Muscle layer of duodenum (tissue), 2 donors: ENCODE measurements at regions not wholly inside any gene's neighbourhood (a gene's known extent, or its start where the extent isn't known, plus 50 kb on each side); places are given as distances from the start of the nearest gene placed in this dataset.

Source experiments
- H3K27ac ChIP-seq: one replicate; pipeline ENCODE4 v1.7.0; 2013; ENCODE audit warnings: mild to moderate bottlenecking, low read length
- H3K27me3 ChIP-seq: one replicate; pipeline ENCODE4 v1.7.0; 2013; ENCODE audit warnings: low read depth, mild to moderate bottlenecking, control low read depth, low read length
- H3K36me3 ChIP-seq, 2 donors: one replicate each; pipeline ENCODE4 v1.7.0; 2013; ENCODE audit warnings: low read length in 2 of 2, control low read depth in 1 of 2, mild to moderate bottlenecking in 1 of 2; ENCODE audit not compliant: insufficient read depth in 2 of 2, control insufficient read depth in 1 of 2
- H3K4me1 ChIP-seq, 2 donors: one replicate each; pipeline ENCODE4 v1.7.0; 2013; ENCODE audit warnings: low read length in 2 of 2, mild to moderate bottlenecking in 2 of 2, control low read depth in 1 of 2, moderate library complexity in 1 of 2; ENCODE audit not compliant: insufficient read depth in 2 of 2, control insufficient read depth in 1 of 2
- H3K4me3 ChIP-seq, 2 donors: one replicate each; pipeline ENCODE4 v1.7.0; 2013; ENCODE audit warnings: low read length in 2 of 2, low read depth in 1 of 2, mild to moderate bottlenecking in 1 of 2
- H3K9me3 ChIP-seq, 2 donors: one replicate each; pipeline ENCODE4 v1.7.0; 2013; ENCODE audit warnings: low read length in 2 of 2, control low read depth in 1 of 2, mild to moderate bottlenecking in 1 of 2; ENCODE audit not compliant: control insufficient read depth in 1 of 2
- donor health status: healthy.

- H3K27me3 ChIP-seq: no peaks in the 10 kb centered on the region
Observed at GRCh38 chr11:45067966-45068365, 78.5 kb upstream of the PRDM11 start.

GRCh38 chr11:45071232-45071631 lies 75.2 kb upstream of the PRDM11 start:
- Histone ChIP-seq H3K4me3 (no peak overlapping the region), H3K36me3 (no peaks in the 10 kb centered on the region), H3K9me3 (peaks cover 0 to 5% of the 10 kb centered on the region in 2 donors), H3K4me1 (no peaks in the 10 kb centered on the region), H3K27ac (no peak overlapping the region), H3K27me3 (no peaks in the 10 kb centered on the region)

More at GRCh38 chr11:45067966-45068365, 78.5 kb upstream of the PRDM11 start:
- H3K4me3 ChIP-seq: no peak overlapping the region
- H3K27ac ChIP-seq: no peak overlapping the region
- no peaks in the 10 kb centered on the region for H3K36me3 ChIP-seq
- peaks cover 7 to 18% of the 10 kb centered on the region in 2 donors for H3K9me3 ChIP-seq
- no peaks in the 10 kb centered on the region for H3K4me1 ChIP-seq

- H3K4me1 ChIP-seq: peaks cover 0 to 7% of the 10 kb centered on the region in 2 donors
- H3K27me3 ChIP-seq: no peaks in the 10 kb centered on the region
- no peaks in the 10 kb centered on the region for H3K36me3 ChIP-seq
- no peak overlapping the region for H3K27ac ChIP-seq
- no peak overlapping the region for H3K4me3 ChIP-seq
- H3K9me3 ChIP-seq: no peaks in the 10 kb centered on the region
Observed at GRCh38 chr11:45073685-45074141, 72.7 kb upstream of the PRDM11 start.

GRCh38 chr11:45075519-45075918 lies 70.9 kb upstream of the PRDM11 start:
- H3K27me3 ChIP-seq: no peaks in the 10 kb centered on the region
- no peaks in the 10 kb centered on the region for H3K36me3 ChIP-seq
- no peaks in the 10 kb centered on the region for H3K9me3 ChIP-seq
- no peak overlapping the region for H3K27ac ChIP-seq
- peaks cover 12 to 25% of the 10 kb centered on the region in 2 donors for H3K4me1 ChIP-seq
- no peak overlapping the region for H3K4me3 ChIP-seq

GRCh38 chr11:45075952-45076351 lies 70.5 kb upstream of the PRDM11 start:
- no peaks in the 10 kb centered on the region for H3K9me3 ChIP-seq
- no peaks in the 10 kb centered on the region for H3K36me3 ChIP-seq
- H3K4me1 ChIP-seq: peaks cover 15 to 27% of the 10 kb centered on the region in 2 donors
- H3K27me3 ChIP-seq: no peaks in the 10 kb centered on the region
- no peak overlapping the region for H3K4me3 ChIP-seq
- no peak overlapping the region for H3K27ac ChIP-seq

- no peak overlapping the region for H3K4me3 ChIP-seq
- H3K9me3 ChIP-seq: no peaks in the 10 kb centered on the region
- peaks cover 15 to 27% of the 10 kb centered on the region in 2 donors for H3K4me1 ChIP-seq
- H3K27ac ChIP-seq: no peak overlapping the region
- no peaks in the 10 kb centered on the region for H3K36me3 ChIP-seq
- no peaks in the 10 kb centered on the region for H3K27me3 ChIP-seq
Observed at GRCh38 chr11:45076761-45077160, 69.7 kb upstream of the PRDM11 start.

GRCh38 chr11:45078236-45079074 lies 68.0 kb upstream of the PRDM11 start:
- H3K27ac ChIP-seq: no peak overlapping the region
- H3K27me3 ChIP-seq: no peaks in the 10 kb centered on the region
- H3K9me3 ChIP-seq: no peaks in the 10 kb centered on the region
- H3K4me3 ChIP-seq: no peak overlapping the region
- H3K36me3 ChIP-seq: no peaks in the 10 kb centered on the region
- H3K4me1 ChIP-seq: peaks cover 18 to 32% of the 10 kb centered on the region in 2 donors

- no peaks in the 10 kb centered on the region for H3K27me3 ChIP-seq
- no peak overlapping the region for H3K4me3 ChIP-seq
- no peak overlapping the region for H3K27ac ChIP-seq
- no peaks in the 10 kb centered on the region for H3K9me3 ChIP-seq
- no peaks in the 10 kb centered on the region for H3K36me3 ChIP-seq
- H3K4me1 ChIP-seq: peaks cover 18 to 32% of the 10 kb centered on the region in 2 donors
Observed at GRCh38 chr11:45079075-45079444, 67.4 kb upstream of the PRDM11 start.

GRCh38 chr11:45079567-45079942 lies 66.9 kb upstream of the PRDM11 start:
- no peaks in the 10 kb centered on the region for H3K36me3 ChIP-seq
- no peaks in the 10 kb centered on the region for H3K27me3 ChIP-seq
- no peaks in the 10 kb centered on the region for H3K9me3 ChIP-seq
- H3K4me3 ChIP-seq: no peak overlapping the region
- no peak overlapping the region for H3K27ac ChIP-seq
- peaks cover 18 to 32% of the 10 kb centered on the region in 2 donors for H3K4me1 ChIP-seq

GRCh38 chr11:45079943-45080719 lies 66.3 kb upstream of the PRDM11 start:
- H3K4me3 ChIP-seq: no peak overlapping the region
- no peak overlapping the region for H3K27ac ChIP-seq
- H3K27me3 ChIP-seq: no peaks in the 10 kb centered on the region
- H3K9me3 ChIP-seq: no peaks in the 10 kb centered on the region
- H3K4me1 ChIP-seq: peaks cover 18 to 32% of the 10 kb centered on the region in 2 donors
- no peaks in the 10 kb centered on the region for H3K36me3 ChIP-seq

GRCh38 chr11:45082744-45083543 lies 63.5 kb upstream of the PRDM11 start:
- Histone ChIP-seq H3K4me1 (peaks cover 27 to 47% of the 10 kb centered on the region in 2 donors), H3K9me3 (no peaks in the 10 kb centered on the region), H3K27ac (no peak overlapping the region), H3K27me3 (no peaks in the 10 kb centered on the region), H3K36me3 (no peaks in the 10 kb centered on the region), H3K4me3 (no peak overlapping the region)
